ENCODE measurements at regions not wholly inside any gene's neighbourhood (a gene's known extent, or its start where the extent isn't known, plus 50 kb on each side); places are given as distances from the start of the nearest gene placed in this dataset.
"Not testable (repeated sequence)": the region's sequence is repeated elsewhere in the genome, so short reads cannot be mapped to it uniquely, and the experiment has no call there.

DNA sequence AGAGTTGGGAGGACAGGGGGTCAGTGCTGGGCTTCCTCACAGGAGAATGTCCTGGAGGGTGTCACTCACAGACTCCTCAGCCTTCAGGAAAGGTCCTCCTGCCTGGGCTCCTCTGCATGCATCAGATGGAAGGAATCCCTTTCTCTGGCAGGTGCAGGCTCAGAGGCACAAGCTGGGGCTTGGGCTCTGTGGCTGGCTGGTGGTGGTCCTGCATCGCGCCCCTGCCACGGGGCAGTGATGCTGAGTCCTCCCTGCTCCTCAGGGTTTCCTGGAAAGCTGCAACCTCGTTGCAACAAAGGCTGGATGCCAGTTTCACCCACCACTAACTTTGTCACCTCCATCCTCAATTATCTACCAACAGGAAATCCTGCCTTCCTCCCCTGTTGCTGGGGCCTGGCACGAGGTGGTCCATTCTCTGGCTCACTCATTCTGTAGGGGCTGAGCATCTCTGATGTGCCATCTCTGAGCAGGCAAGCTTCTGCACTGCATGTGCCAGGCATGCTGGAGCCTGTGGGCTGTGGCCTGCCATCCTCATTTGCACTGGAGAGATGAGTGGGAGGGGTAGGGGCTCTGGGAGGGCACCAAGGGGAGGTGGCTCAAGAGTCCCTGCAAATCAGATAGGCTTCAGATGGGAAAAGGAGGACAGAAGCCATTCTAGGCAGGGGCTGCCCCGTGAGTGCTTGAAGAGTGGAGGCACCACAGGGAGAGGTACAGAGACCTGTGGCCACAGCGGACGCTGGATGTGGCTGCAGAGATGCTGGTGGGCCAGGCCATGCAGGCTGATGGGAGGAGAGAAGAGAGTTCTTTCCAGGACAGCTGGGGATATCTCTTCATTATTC, 272.6 kb upstream of the HS6ST1 start:
- DNase-seq, result no peak

DNA sequence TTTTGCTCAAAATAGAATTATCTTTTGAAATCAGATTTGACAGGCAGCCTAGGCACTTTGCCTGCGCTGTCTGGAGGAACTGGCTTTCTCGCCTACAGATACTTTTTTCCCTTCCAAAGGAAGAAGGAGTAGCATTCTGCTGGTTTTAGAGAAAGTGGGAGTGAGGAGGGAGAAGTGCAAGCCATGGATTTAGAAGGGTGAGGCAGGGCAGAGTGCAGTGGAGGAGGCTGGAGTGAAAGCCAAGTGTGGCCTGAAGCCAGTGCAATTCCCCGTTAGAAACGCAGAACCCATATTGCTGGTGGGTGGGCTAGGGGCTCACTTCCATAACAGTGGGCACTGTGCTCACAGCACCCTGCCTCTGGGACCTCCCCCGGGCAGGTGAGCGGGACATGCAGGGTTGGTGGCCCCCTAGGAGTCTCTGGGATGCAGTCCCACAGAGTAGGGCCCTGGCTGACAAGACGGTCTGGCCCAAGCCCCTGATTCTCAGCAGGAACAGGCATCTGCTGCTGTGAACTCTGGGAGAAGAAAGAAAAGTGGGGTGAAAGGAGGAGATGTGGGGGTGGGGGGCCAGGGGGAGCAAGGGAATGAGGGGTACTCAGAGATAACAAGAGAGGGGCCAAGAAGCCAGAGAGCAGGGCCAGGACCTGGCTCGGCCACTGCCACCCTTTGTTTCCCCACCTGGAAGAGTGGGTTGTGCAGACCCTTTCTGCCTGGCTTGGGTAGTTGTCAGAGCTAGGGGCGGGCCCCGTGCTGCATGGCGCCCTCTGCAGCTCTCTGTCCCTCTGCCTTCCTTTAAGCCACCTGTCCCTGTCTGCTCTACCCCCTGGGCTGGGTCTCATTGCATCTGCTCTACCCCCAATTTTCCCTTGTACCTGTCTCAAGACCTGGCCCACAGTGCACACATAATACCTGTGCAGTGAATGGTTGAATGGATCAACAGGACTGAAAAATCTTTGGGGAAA, 273.5 kb upstream of the HS6ST1 start:
- no peak for DNase-seq

DNA sequence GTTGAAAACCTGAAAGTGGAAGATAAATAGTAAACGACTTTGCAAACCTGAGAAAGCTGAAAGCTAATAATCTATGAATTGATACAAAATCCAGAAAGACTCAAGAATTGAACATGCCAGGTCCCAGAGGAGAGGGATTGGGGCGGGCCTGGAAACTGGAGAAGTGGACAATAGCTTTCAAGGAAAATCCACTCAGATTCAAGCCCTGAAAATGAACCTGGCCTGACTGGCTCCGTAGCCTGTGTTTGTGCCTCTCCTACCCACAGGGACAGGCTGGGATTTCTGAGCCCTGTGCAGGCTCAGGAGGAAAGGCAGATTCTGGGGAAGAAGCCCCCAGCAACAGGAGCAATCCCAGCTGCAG, 274.8 kb upstream of the HS6ST1 start:
- DNase-seq, result no peak

DNA sequence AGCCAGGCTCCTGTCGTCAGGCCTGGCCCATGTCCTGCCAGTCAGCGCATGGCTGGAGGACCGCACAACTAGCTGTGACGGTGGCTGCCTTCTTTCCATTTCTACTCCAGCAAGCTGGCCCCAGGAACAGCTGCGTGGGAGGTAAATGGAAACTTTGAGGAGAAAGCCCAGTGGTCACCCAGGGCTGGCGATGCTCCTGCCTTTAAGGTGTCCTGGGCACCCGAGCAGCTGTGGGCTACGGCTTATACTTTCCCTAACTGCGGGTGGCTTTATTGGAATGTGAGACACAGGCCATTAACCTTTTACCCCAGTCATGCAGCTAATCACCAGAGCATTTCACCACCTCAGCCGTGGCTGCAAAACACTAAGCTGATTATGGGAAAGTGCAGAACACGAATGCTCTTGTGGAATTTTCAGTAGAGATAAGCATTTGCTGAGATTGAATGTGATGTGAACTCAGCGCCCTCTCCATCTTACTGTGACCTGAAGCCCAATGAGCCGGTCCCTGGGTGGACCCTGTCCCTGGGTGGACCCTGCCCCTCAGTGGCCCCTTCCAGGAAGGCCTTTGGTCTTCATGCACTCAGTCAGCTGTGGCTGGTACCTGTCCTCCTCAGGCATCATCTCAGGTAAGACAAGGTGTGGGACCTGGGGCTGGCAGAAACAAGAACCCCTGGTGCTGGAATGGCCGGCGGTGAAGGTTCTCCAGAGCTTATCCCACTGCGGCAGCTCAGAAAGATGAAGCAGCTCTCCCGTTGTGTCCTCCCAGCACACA, 275.4 kb upstream of the HS6ST1 start:
- DNase-seq, result no peak

DNA sequence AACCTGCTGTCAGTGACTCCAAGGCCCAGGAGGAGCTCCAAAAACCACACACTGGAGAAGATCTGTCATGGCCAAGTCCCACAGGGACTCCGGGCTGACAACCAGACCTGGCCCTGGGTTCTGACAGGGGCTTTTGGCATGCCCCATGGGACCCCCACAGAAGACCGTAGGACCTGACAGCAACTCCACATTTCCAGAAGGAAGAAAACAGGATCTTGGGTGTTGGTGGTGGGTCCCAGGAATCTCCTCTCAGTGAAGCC, 275.9 kb upstream of the HS6ST1 start:
- DNase-seq, result no peak

DNA sequence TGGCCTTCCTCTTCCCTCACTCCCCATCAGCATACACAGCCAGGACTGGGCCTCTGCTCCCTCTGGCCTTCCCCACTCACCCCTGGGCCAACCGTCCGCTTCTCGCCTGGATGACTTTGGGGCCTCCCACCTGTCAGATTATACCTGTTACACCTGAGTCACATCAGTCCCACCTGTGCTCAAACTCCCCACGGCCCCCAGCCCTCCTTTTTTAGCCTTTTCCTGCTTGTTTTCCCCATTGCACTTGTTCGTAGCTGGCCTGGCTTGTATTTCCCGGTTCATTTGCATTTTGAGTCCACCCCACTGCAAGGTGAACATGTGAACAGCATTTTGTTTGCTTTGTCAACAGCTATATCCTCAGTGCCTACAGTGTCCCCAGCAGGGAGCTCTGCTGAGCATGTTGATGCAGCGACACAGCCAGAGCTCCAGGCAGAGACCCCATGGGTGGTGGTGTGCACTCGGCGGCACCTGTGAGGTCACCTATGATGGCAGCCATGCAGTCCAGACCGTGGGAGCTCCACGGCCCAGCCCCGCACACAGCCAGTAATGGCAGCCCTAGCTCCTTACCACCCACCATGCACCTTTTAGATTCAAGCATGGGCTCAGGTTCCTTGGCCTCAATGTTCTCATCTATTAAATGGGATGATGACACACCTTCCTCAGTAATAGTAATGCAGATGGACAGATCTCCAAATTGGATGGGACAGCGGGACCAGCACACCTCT, 276.4 kb upstream of the HS6ST1 start:
- peak; percentile 51 for DNase-seq

DNA sequence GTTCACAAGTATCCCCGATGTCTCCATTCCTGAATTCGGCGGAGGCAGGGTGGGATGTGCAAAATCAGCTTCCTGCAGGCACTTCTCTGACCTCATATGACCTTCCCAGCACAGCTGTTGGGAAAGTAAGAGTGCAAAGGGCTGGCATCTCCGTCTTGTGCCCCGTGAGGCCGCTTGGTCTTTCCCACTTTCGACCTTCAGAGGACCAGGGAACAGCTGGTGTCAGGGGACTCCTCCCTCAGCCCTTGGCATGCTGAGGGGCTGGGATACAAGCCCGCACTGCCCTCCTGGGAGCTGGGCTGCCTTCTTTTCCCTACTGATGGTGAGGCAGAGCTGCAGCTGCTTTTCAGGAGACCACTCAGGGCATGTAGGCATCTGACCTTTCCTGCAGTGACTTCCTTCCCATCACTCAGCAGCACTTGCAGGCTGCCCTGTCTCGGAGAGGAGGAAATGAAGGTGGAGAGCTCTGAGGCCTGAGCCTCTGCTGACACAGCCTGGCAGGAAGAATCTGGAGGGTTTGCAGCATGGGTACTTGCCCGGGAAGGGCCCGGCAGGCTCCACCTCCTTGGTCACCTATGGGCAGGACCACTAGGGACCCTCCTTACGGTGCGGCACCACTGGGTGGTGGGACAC, 277.2 kb upstream of the HS6ST1 start:
- DNase-seq, result no peak

DNA sequence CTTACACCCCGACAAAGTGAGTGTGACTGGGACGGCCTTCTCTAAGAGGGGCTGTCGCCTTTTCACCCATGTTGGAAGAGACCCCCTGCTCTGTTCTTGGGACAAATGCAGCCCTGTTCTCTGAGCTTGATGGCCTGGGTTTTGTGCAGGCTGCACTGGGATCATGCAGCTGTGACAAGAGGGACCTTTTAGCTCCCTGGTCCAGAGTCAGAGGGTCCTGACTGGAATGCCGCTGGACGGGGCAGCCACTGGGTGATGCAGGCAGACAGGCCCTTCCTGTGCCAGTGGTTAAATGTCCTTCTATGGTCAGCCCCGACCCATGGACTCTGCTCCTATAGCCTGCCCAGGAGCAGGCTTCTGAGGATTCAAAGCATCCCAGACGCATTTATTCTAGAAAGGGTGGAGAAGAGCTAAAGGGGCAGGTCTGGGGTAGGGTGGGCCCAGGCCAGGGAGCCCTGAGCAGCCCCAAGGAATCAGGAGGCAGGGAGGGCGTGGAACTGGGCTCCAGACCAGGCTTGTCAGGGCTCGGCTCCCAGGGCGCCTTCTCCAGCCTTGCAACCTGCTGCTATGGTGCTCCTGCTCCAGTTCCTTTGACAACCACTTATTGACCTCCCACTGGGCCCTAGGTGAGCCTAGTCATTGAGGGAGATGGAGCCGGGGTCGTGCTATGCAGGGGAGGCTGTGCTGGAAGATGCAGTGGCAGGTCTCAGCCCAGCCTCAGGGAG, 277.9 kb upstream of the HS6ST1 start:
- DNase-seq, result no peak

DNA sequence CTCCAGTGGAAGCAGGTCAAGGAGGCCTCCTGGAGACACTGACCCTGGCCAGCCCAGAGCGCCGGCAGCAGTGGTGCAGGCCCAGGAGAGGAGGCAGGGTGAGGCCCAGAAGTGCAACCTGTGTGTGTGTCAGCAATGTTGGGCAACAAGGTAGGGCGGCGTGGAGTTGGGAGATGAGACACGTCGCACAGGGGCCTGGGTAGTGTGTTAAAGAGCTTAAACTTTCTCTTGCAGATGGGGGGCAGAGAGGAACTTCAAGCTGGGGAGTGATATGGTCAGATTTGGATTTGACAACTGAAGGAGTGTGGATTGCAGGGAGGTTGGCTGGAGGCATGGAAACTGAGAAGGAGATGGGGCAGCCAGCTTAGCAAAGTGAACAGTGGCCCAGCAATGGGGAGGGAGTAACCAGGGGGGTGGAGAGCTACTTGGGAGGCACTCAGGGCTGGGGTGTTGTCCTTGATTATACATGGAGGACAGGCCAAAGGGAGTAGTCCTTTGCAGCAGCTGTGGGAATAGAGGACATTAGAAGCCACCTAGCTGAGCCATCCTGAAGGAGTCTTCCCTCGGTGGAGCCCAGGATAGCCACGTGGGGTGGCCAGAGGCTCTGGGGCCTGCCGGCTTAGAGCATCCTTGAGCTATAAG, 278.6 kb upstream of the HS6ST1 start:
- DNase-seq, result no peak

DNA sequence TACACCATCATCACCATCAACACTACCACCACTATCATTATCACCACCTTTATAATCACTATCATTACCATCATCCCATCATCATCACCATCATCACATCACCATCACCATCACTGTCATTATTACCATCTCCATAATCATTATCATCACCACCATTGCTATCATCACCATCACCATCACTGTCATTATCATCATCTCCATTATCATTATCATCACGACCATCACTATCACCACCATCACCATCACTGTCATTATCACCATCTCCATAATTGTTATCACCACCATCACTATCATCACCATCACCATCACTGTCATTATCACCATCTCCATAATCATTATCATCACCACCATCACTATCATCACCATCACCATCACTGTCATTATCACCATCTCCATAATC, 279.6 kb upstream of the HS6ST1 start:
- DNase-seq, result not testable (repeated sequence)

DNA sequence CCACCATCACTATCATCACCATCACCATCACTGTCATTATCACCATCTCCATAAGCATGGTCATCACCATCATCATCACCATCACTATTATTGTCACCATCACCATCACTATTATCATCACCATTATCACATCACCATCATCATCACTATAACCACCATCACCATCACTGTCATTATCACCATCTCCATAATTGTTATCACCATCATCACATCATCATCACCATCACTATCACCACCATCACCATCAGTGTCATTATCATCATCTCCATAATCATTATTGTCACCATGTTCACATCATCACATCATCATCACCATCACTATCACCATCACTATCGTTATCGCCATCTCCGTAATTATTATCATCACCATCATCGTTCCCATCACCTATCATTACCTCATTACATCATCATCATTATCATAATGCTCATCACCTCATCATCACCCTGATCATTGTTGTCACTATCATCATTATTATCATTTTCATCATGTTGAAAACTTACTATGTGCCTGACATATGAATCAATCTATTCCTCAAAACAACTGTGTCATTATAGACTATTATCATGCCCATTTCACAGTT, 280.3 kb upstream of the HS6ST1 start:
- no peak for DNase-seq

DNA sequence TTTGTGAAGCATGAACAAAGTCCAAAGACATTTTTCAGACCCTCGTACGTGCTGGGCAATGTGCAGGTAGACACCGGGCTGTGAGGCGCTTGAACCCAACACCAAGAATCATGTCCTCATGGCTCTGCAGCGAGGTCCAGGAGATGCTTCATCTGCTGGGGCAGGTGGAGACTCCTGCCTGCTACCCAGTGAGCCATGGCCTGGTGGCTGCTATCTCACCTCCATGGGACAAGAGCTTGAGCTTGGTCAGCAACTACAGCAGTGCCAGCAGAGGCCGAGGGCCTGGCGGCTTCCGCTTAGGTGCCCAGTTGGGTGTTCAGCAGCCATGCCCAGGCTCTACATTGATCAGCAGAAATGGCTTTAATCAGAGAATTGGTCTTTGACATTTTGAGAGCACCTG, 281.0 kb upstream of the HS6ST1 start:
- no peak for DNase-seq

DNA sequence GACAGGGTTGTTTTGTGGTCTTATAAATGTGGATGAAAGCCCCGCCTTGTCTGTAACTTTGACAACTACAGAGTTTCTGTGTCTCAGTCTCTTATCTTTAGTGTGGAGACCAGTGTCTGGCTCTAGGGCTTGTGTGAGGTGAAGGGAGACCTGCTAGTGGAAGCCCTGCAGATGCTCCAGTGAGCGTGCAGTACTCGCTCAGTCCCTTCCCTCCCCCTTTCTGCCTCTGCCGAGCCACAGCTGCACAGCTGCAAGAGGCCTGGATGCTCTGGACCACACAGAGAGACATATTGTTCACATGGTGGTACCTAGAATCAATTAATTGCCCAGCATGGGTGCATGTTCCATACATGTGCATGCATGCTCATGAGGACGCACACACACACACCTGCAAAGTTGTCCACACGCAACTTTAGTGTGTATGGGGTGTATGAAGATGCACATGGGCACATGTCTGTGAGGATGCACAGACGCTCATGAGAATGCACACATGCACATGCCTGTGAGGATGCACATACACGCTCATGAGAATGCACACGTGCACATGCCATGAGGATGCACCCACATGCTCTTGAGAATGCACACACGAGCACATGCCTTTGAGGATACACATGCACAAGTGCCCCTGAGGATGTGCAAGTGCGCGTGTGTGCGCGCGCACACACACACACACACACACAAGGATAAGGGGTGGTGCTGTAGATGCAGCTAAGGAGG, 282.1 kb upstream of the HS6ST1 start:
- no peak for DNase-seq

DNA sequence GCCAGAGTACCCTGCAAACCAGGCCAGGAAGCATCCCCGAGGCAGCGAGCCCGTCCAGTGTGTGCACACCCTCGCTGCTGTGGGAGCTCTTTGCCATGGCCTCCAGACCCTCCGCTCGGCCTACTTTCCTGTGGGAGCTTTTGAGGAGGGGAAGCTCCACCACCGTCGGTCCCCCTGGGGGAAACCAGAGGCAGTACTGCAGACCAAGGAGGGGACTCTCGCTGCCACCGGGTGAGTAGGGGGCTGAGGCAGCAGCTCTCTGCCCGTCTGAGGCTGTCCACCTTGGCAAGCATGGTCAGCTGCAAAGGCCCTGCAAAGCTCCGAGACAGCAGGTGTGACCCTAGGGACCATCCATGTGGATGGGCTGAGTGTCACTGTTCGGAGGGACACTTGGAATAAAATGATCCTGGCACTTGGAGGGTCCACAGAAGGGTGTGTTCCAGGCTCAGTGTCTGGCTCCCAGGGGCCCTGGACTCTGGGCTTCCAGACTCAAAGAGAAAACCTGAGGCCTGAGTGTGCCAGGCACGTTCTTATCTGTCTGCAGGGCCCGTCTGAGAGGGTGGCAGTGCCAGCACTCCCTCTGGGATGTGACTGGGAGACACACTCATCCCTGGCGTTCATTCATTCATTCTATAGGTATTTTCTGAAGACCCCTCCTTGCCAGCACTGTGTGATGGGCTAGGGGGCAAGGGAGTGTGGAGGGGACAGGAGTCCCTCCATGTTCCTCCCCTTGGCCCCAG, 282.8 kb upstream of the HS6ST1 start:
- no peak for DNase-seq

DNA sequence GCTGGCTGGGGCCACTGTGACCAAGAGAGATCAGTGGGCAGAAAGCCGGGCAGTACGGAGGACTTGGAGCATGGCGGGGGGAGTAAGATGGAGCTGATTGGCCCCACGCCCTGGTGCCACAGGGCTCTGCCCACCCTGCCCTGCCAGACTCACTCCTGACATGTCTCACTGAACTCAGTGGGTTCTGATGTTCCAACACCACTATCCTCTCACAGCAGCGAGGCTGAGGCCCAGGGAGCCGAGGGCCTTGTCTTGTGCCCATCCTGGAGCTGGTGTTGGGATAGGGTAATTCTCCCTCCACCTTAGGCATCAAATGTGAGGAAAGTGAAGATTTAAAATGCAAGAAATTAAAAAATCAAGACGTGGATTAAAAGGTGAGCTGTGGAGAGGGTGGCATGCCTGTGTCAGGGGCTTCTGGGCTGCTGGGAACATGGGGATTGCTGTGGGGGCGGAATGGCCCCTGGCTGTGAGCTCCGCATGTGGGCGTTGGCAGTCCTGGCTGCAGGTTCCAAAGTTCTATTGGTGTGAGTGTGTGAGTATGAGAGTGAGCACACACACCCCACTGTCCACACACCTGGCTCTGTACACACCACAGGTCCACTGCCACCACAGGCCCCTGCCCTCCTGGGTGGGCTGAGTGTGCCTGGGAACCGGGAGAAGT, 283.5 kb upstream of the HS6ST1 start:
- no peak for DNase-seq

DNA sequence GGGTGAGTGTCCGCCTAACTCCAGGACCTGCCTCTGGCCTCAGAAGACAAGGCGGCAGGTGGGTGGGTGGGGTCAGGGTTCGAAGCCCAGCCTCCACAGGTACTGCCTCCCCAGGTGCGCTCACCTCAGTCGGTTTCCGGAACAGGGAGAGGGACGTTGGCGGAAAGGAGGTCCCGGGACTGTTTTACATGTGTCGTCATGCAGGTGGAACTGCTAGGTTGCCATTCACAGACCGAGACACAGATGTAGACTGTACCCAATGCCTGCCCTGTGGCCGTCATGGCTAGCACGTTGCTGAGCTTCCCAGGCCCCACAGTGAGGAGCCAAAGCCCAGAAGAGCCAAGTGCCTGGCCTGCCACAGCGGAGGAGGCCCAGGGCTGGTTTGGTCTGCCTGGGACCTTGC, 284.0 kb upstream of the HS6ST1 start:
- DNase-seq, result no peak

DNA sequence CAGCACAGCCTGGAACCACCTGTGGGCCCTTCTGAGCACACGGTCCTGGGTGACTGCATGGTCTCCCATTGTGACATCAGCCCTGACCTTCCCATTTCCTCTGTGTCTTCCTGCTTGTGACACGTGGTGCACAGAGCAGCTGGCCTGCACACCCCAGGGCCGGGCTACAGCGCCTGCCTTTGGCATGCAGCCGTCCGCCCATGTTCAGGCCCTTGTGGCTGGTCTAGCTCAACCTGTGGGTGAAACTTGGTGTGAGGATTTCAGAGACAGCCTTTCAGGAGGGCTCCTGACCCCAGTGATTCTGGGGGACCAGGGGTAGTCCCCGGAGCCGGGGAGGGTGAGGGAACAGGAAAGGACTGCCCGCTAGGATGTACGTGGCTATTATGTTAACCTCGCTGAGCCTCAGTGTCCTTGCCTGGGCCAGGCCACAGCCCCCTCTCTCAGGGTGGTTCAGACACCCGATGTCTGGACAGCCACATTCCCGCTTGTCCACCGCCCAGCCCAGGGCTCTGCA, 284.8 kb upstream of the HS6ST1 start:
- DNase-seq, result no peak

DNA sequence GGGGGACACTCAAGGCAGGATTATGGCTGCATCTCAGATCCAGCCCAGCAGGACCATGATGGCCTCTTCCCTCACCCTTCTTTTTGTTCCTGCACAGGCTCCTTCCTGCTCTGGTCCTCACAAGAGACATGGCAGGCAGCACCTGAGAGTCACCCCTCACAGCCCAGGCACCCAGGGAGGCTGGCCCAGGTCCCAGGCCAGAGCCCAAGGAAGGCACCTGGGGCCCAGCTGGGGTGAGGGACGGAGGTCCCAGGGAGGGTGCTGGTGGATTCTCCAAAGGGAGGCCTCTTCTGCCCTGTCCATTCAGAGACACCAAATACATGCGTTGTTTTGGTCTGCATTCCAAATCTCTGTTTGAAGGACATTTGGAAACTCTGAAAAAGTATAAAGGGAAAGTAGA, 285.4 kb upstream of the HS6ST1 start:
- DNase-seq, result no peak

DNA sequence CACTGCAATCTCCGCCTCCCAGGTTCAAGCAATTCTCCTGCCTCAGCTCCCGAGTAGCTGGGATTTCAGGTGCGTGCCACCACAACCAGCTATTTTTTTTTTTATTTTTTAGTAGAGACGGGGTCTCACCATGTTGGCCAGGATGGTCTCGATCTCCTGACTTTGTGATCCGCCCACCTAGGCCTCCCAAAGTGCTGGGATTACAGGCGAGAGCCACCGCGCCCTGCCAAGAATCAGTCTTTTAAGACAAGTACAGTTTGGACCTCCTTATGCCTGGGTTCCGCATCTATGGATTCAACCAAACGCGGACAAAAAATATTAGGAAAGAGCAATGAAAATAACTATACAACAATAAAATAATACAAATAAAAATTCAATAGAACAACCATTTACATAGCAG, 285.9 kb upstream of the HS6ST1 start:
- not testable (repeated sequence) for DNase-seq

Measured in DMS153 (cell line).